MG63 (cell line): ENCODE measurements at regions not wholly inside any gene's neighbourhood (a gene's known extent, or its start where the extent isn't known, plus 50 kb on each side); places are given as distances from the start of the nearest gene placed in this dataset.

Source experiments
- DNase-seq: peaks from one replicate; pipeline ENCODE4 v3.0.0-alpha.2; 2020
- H3K27me3 ChIP-seq: fragments of 250-450 bp; sonication (Bioruptor Pico); 2 replicates; pipeline ENCODE4 v1.5.1; 2020; ENCODE audit warnings: mild to moderate bottlenecking, moderate library complexity
- H3K36me3 ChIP-seq: fragments of 250-450 bp; sonication (Bioruptor Pico); 2 replicates; pipeline ENCODE4 v1.5.1; 2020; ENCODE audit warnings: mild to moderate bottlenecking, moderate library complexity
- H3K4me3 ChIP-seq: fragments of 250-450 bp; sonication (Bioruptor Pico); 2 replicates; pipeline ENCODE4 v1.5.1; 2020; ENCODE audit warnings: mild to moderate bottlenecking, moderate library complexity
- H3K9me3 ChIP-seq: fragments of 250-450 bp; sonication (Bioruptor Pico); 2 replicates; pipeline ENCODE4 v1.5.1; 2020; ENCODE audit warnings: mild to moderate bottlenecking, moderate library complexity

- no peak for DNase-seq
- Histone ChIP-seq H3K36me3 (no peaks in the 10 kb centered on the region), H3K4me3 (no peak overlapping the region), H3K9me3 (peaks cover 4% of the 10 kb centered on the region), H3K27me3 (no peaks in the 10 kb centered on the region)
Observed at GRCh38 chr13:44323754-44324153, 49.9 kb upstream of the SERP2 start.
